ENCODE measurements at regions not wholly inside any gene's neighbourhood (a gene's known extent, or its start where the extent isn't known, plus 50 kb on each side); places are given as distances from the start of the nearest gene placed in this dataset.

DNA sequence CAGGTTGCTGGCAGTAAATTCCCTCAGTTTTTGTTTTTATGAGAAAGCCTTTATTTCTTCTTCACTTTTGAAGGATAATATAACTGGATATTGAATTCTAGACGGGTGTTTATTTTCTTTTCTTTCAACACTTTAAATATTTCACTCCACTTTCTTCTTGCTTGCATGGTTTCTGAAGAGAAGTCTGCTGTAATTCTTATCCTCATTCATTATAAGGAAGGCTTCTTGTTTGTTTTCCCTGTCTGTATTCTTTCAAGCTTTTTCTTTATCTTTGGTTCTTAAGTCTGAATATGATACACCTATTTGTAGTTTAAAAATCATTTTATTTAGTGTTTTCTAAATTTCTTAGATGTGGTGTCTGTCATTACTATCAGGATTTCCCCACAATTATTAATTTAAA, 1054.3 kb downstream of the TLE1 start:
- TF ChIP-seq, protein P1, sequence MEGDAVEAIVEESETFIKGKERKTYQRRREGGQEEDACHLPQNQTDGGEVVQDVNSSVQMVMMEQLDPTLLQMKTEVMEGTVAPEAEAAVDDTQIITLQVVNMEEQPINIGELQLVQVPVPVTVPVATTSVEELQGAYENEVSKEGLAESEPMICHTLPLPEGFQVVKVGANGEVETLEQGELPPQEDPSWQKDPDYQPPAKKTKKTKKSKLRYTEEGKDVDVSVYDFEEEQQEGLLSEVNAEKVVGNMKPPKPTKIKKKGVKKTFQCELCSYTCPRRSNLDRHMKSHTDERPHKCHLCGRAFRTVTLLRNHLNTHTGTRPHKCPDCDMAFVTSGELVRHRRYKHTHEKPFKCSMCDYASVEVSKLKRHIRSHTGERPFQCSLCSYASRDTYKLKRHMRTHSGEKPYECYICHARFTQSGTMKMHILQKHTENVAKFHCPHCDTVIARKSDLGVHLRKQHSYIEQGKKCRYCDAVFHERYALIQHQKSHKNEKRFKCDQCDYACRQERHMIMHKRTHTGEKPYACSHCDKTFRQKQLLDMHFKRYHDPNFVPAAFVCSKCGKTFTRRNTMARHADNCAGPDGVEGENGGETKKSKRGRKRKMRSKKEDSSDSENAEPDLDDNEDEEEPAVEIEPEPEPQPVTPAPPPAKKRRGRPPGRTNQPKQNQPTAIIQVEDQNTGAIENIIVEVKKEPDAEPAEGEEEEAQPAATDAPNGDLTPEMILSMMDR (IDR thresholded peaks at IDR 0.05) = no peak
- TF ChIP-seq POLR2A (IDR thresholded peaks at IDR 0.05) = no peak

Measured in body of pancreas (tissue), 4 donors.